Esophagus muscularis mucosa (tissue), 4 donors: ENCODE measurements at regions not wholly inside any gene's neighbourhood (a gene's known extent, or its start where the extent isn't known, plus 50 kb on each side); places are given as distances from the start of the nearest gene placed in this dataset.

Source experiments
- EP300 ChIP-seq: sonication (generic); formaldehyde crosslinking; IDR thresholded peaks from one replicate; pipeline ENCODE4 v1.6.1; 2017; ENCODE audit warnings: antibody characterized with exemption
- POLR2A ChIP-seq: fragments of 450-650 bp; IDR thresholded peaks from one replicate; pipeline ENCODE4 v1.6.1; 2017; ENCODE audit warnings: antibody characterized with exemption, moderate library complexity, mild to moderate bottlenecking, low read depth
- POLR2AphosphoS5 ChIP-seq, 2 donors: sonication (generic); formaldehyde crosslinking; IDR thresholded peaks; one replicate each; pipeline ENCODE4 v1.6.1; 2017; ENCODE audit warnings: antibody characterized with exemption in 2 of 2
- TF ChIP-seq, protein P1 (sequence below), 3 experiments: fragments of 200-600 bp in 2 of 3; fragments of 450-650 bp in 1 of 3; sonication (generic) in 2 of 3; IDR thresholded peaks; one replicate each; pipeline ENCODE4 v1.5.1; 2017 to 2019; ENCODE audit warnings: antibody characterized with exemption in 3 of 3, mild to moderate bottlenecking in 2 of 3, moderate library complexity in 1 of 3

DNA sequence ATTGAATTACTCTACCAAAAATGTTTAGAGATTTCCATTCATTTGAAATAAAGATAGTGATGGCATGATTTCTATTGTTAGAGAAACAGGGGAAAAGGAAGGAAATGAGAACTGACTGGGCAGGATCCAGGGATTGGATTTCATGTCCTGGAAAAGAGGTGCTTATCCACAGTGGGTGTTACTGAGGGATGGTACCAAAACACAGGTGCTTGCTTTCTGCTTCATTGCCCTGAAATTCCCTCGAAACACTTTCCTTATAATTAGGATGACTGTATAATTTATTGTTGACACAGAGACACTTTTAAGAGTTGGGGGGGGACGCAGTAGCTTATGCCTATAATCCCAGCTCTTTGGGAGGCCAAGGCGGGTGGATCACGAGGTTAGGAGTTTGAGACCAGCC lies 185.0 kb upstream of the KCNK2 start:
- TF ChIP-seq, protein P1, sequence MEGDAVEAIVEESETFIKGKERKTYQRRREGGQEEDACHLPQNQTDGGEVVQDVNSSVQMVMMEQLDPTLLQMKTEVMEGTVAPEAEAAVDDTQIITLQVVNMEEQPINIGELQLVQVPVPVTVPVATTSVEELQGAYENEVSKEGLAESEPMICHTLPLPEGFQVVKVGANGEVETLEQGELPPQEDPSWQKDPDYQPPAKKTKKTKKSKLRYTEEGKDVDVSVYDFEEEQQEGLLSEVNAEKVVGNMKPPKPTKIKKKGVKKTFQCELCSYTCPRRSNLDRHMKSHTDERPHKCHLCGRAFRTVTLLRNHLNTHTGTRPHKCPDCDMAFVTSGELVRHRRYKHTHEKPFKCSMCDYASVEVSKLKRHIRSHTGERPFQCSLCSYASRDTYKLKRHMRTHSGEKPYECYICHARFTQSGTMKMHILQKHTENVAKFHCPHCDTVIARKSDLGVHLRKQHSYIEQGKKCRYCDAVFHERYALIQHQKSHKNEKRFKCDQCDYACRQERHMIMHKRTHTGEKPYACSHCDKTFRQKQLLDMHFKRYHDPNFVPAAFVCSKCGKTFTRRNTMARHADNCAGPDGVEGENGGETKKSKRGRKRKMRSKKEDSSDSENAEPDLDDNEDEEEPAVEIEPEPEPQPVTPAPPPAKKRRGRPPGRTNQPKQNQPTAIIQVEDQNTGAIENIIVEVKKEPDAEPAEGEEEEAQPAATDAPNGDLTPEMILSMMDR (IDR thresholded peaks at IDR 0.05) = no peak
- no peak for TF ChIP-seq EP300
- no peak for TF ChIP-seq POLR2A
- no peak for TF ChIP-seq POLR2AphosphoS5 (IDR thresholded peaks at IDR 0.05)
